ENCODE measurements at regions not wholly inside any gene's neighbourhood (a gene's known extent, or its start where the extent isn't known, plus 50 kb on each side); places are given as distances from the start of the nearest gene placed in this dataset.
"Not testable (repeated sequence)": the region's sequence is repeated elsewhere in the genome, so short reads cannot be mapped to it uniquely, and the experiment has no call there.

GRCh38 chr9:63728287-63728686 is 1556.7 kb downstream of the FOXD4L5 start:
- Mint-ChIP-seq H3K36me3 (ENCODE audit: low read depth) (no peaks in the 10 kb centered on the region), H3K9me3 (peaks cover 42% of the 10 kb centered on the region), H3K4me1 (no peaks in the 10 kb centered on the region), H3K27me3 (ENCODE audit: insufficient read depth) (no peaks in the 10 kb centered on the region), H3K27ac (no peak overlapping the region), H3K4me3 (no peak overlapping the region)
- WGBS, 2 experiments (ENCODE audit: insufficient coverage in 1 of 2, insufficient read length in 1 of 2), result 64% methylated on average over 3 of the region's 3 CpGs; no CpG with 5 or more reads in 1 of the 2 experiments
- Histone ChIP-seq H3K27me3 (ENCODE audit: control insufficient read depth, insufficient read depth, low read length, poor library complexity, severe bottlenecking) (no peaks in the 10 kb centered on the region), H3K4me1 (ENCODE audit: control insufficient read depth, insufficient read depth, low read length) (no peaks in the 10 kb centered on the region), H3K36me3 (ENCODE audit: control insufficient read depth, insufficient read depth, low read length) (no peaks in the 10 kb centered on the region), H3K27ac (ENCODE audit: low read depth, low read length) (no peak overlapping the region), H3K9ac (ENCODE audit: extremely low read depth, low read length, poor library complexity, severe bottlenecking) (no peak overlapping the region), H3K4me3 (ENCODE audit: low read length) (no peak overlapping the region), H3K9me3 (ENCODE audit: control insufficient read depth, low read length) (no peaks in the 10 kb centered on the region)
- DNase-seq, result no peak
- TF ChIP-seq CTCF (conservative IDR thresholded peaks at IDR 0.05), result no peak

DNA sequence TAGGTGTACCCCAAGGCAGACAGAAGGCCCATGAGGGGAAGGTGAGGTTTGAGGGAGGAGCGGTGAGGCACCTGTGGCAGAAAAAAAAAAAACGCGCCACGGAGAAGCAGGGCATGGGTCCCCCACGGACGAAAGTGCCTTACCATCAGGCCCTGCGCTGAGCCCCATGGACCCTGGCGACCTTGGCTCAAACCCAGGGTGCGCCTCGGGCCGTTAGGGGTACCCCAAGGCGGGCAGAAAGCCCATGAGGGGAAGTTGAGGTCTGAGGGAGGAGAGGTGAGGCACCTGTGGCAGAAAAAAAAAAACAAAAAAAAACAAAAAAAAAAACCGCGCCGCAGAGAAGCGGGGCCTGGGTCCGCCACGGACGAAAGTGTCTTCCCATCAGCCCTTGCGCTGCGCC is 1576.7 kb downstream of the FOXD4L5 start:
- H3K4me1 Mint-ChIP-seq; H3K27me3 ChIP-seq (ENCODE audit: control insufficient read depth, insufficient read depth, low read length, poor library complexity, severe bottlenecking); H3K4me1 ChIP-seq (ENCODE audit: control insufficient read depth, insufficient read depth, low read length); H3K36me3 Mint-ChIP-seq (ENCODE audit: low read depth); H3K36me3 ChIP-seq (ENCODE audit: control insufficient read depth, insufficient read depth, low read length); H3K9ac ChIP-seq (ENCODE audit: extremely low read depth, low read length, poor library complexity, severe bottlenecking); H3K27ac Mint-ChIP-seq; H3K9me3 ChIP-seq (ENCODE audit: control insufficient read depth, low read length); DNase-seq; H3K4me3 ChIP-seq (ENCODE audit: low read length); H3K4me3 Mint-ChIP-seq; H3K27me3 Mint-ChIP-seq (ENCODE audit: insufficient read depth); H3K27ac ChIP-seq (ENCODE audit: low read depth, low read length): not testable (repeated sequence)
- WGBS, 2 experiments (ENCODE audit: insufficient coverage in 1 of 2, insufficient read length in 1 of 2), result 83% methylated on average over 20 of the region's 21 CpGs; no CpG with 5 or more reads in 1 of the 2 experiments
- H3K9me3 Mint-ChIP-seq, result peaks cover 34% of the 10 kb centered on the region

DNA sequence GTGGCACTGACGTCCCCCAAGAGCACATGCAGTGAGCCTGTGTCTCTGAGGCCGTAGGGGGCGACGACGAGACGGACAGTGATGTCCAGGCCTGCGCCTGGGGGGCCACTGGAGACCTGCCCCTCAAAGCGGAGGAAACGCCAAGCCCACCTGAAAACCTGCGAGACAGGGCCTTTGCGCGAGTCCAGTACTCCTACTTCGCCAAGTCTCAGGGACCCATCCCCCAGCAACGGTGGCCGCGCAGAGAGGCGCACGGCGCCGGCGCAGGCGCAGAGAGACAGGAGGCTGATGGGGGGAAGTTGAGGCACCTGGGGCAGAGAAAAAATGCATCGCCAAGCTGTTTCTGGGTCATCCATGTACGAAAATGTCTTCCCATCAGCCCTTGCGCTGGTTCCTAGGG is 1580.6 kb downstream of the FOXD4L5 start:
- H3K36me3 Mint-ChIP-seq (ENCODE audit: low read depth); H3K9me3 ChIP-seq (ENCODE audit: control insufficient read depth, low read length); H3K4me1 Mint-ChIP-seq; DNase-seq; H3K27me3 Mint-ChIP-seq (ENCODE audit: insufficient read depth); H3K27ac ChIP-seq (ENCODE audit: low read depth, low read length); H3K4me3 Mint-ChIP-seq; H3K4me1 ChIP-seq (ENCODE audit: control insufficient read depth, insufficient read depth, low read length); H3K27me3 ChIP-seq (ENCODE audit: control insufficient read depth, insufficient read depth, low read length, poor library complexity, severe bottlenecking); H3K4me3 ChIP-seq (ENCODE audit: low read length); H3K36me3 ChIP-seq (ENCODE audit: control insufficient read depth, insufficient read depth, low read length); H3K9ac ChIP-seq (ENCODE audit: extremely low read depth, low read length, poor library complexity, severe bottlenecking); H3K27ac Mint-ChIP-seq: not testable (repeated sequence)
- H3K9me3 Mint-ChIP-seq, result peaks cover 41% of the 10 kb centered on the region
- 91 to 92% methylated on average over 13 to 25 of the region's 25 CpGs for WGBS, 2 experiments (ENCODE audit: insufficient coverage in 1 of 2, insufficient read length in 1 of 2)

DNA sequence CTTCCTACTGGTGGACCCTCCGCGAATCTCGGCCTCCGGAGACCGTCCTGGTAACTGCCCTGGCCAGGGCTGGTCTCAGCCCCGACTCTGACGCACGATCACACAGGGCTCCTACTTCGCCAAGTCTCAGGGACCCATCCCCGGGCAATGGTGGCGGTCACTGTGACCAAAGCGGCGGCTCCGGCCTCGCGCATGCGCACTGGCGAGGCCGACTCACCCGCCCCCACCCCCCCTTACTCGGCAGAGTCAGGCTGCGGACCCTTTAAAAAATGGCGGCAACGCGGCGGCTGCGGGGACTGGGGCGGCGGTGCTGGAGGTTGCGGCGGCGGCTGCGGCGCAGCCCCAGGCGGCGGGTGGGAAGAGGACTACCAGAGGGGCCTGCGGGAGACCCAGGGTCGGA is 1581.3 kb downstream of the FOXD4L5 start:
- WGBS, 2 experiments (ENCODE audit: insufficient coverage in 1 of 2, insufficient read length in 1 of 2), result 96% methylated on average over 32 of the region's 38 CpGs; no CpG with 5 or more reads in 1 of the 2 experiments
- H3K9me3 Mint-ChIP-seq, result peaks cover 39% of the 10 kb centered on the region
- H3K4me1 Mint-ChIP-seq; H3K36me3 Mint-ChIP-seq (ENCODE audit: low read depth); H3K4me3 Mint-ChIP-seq; DNase-seq; H3K27me3 Mint-ChIP-seq (ENCODE audit: insufficient read depth); H3K27me3 ChIP-seq (ENCODE audit: control insufficient read depth, insufficient read depth, low read length, poor library complexity, severe bottlenecking); H3K9me3 ChIP-seq (ENCODE audit: control insufficient read depth, low read length); H3K27ac ChIP-seq (ENCODE audit: low read depth, low read length); H3K4me3 ChIP-seq (ENCODE audit: low read length); H3K27ac Mint-ChIP-seq; H3K36me3 ChIP-seq (ENCODE audit: control insufficient read depth, insufficient read depth, low read length); H3K9ac ChIP-seq (ENCODE audit: extremely low read depth, low read length, poor library complexity, severe bottlenecking); H3K4me1 ChIP-seq (ENCODE audit: control insufficient read depth, insufficient read depth, low read length): not testable (repeated sequence)

- H3K9me3 Mint-ChIP-seq, result peaks cover 34% of the 10 kb centered on the region
- not testable (repeated sequence) for H3K27me3 ChIP-seq (ENCODE audit: control insufficient read depth, insufficient read depth, low read length, poor library complexity, severe bottlenecking); DNase-seq; H3K27ac ChIP-seq (ENCODE audit: low read depth, low read length); H3K27me3 Mint-ChIP-seq (ENCODE audit: insufficient read depth); H3K4me1 Mint-ChIP-seq; H3K4me3 ChIP-seq (ENCODE audit: low read length); H3K27ac Mint-ChIP-seq; H3K4me3 Mint-ChIP-seq; H3K36me3 ChIP-seq (ENCODE audit: control insufficient read depth, insufficient read depth, low read length); H3K9me3 ChIP-seq (ENCODE audit: control insufficient read depth, low read length); H3K4me1 ChIP-seq (ENCODE audit: control insufficient read depth, insufficient read depth, low read length); H3K36me3 Mint-ChIP-seq (ENCODE audit: low read depth); H3K9ac ChIP-seq (ENCODE audit: extremely low read depth, low read length, poor library complexity, severe bottlenecking)
- WGBS, 2 experiments (ENCODE audit: insufficient coverage in 1 of 2, insufficient read length in 1 of 2), result 57 to 87% methylated on average over 4 to 19 of the region's 39 CpGs
Observed at GRCh38 chr9:63703138-63703665, 1581.8 kb downstream of the FOXD4L5 start.

Data from endodermal cell (in vitro differentiated cells).